Heart left ventricle (tissue), 16 donors: ENCODE measurements at regions not wholly inside any gene's neighbourhood (a gene's known extent, or its start where the extent isn't known, plus 50 kb on each side); places are given as distances from the start of the nearest gene placed in this dataset.
"Not testable (repeated sequence)": the region's sequence is repeated elsewhere in the genome, so short reads cannot be mapped to it uniquely, and the experiment has no call there.

Source experiments
- ATAC-seq, 4 donors: fragments of 200-7000 bp; cut with Tn5 transposase; one replicate each; pipeline ENCODE4 v1.9.1; 2020 to 2022; ENCODE audit warnings: moderate library complexity in 4 of 4, mild to moderate bottlenecking in 3 of 4, moderate number of reproducible peaks in 1 of 4
- DNase-seq, 5 donors: peaks; one replicate each; pipeline ENCODE4 v3.0.0-alpha.2; 2020
- H3K27ac ChIP-seq, 12 donors: fragments of 200-600 bp; sonication (generic) in 4 of 12; one replicate each; pipeline versions ENCODE4 v1.5.0 to v1.8.0; 2016 to 2022; ENCODE audit warnings: mild to moderate bottlenecking in 2 of 12
- H3K27me3 ChIP-seq, 9 donors: fragments of 200-600 bp; sonication (generic) in 2 of 9; one replicate each; pipeline versions ENCODE4 v1.5.1 to v1.8.0; 2016 to 2022; ENCODE audit warnings: mild to moderate bottlenecking in 3 of 9
- H3K36me3 ChIP-seq, 9 donors: fragments of 200-600 bp; sonication (generic) in 2 of 9; one replicate each; pipeline versions ENCODE4 v1.5.0 to v1.8.0; 2018 to 2022; ENCODE audit warnings: mild to moderate bottlenecking in 2 of 9
- H3K4me1 ChIP-seq, 12 donors: fragments of 200-600 bp; sonication (generic) in 4 of 12; one replicate each; pipeline versions ENCODE4 v1.5.0 to v1.8.0; 2016 to 2022; ENCODE audit warnings: mild to moderate bottlenecking in 3 of 12
- H3K4me3 ChIP-seq, 12 donors: fragments of 200-600 bp; sonication (generic) in 4 of 12; one replicate each; pipeline versions ENCODE4 v1.5.0 to v1.8.0; 2017 to 2022; ENCODE audit warnings: mild to moderate bottlenecking in 9 of 12, moderate library complexity in 4 of 12
- H3K9me3 ChIP-seq, 12 donors: fragments of 200-600 bp; sonication (generic) in 4 of 12; one replicate each; pipeline versions ENCODE4 v1.5.0 to v1.8.0; 2016 to 2022; ENCODE audit warnings: mild to moderate bottlenecking in 1 of 12
- POLR2A ChIP-seq, 2 donors: fragments of 450-650 bp; IDR thresholded peaks; one replicate each; pipeline ENCODE4 v1.6.1; 2017; ENCODE audit warnings: antibody characterized with exemption in 2 of 2, mild to moderate bottlenecking in 2 of 2, moderate library complexity in 2 of 2
- WGBS, 4 donors: extraction: QIAGEN DNeasy Blood & Tissue Kit in 2 of 4; methylation state at CpG; one replicate each; pipeline versions ENCODE4 v1.1.5 to v1.1.7; 2013 to 2018; 5-methylcytosine and 5-hydroxymethylcytosine counted together
- intact Hi-C, 10 donors: fragments of 100-400 bp; cut with DNase I; formaldehyde crosslinking; loops; one replicate each; pipeline versions ENCODE4 v1.11.1 to v1.14.2; 2022
- TF ChIP-seq, protein P1 (sequence below), 12 donors: fragments of 200-600 bp; sonication (generic) in 4 of 12; IDR thresholded peaks; one replicate each; pipeline versions ENCODE4 v1.5.0 to v1.8.0; 2018 to 2022; ENCODE audit warnings: antibody characterized with exemption in 12 of 12, mild to moderate bottlenecking in 5 of 12
- donor health status: ischemic (EF 13 %, LVEDD 7.1; RV severe dilation, severe dysfunction).
- donor health status: healthy with polysubstance abuse.
- donor health status: DM: no; HTN: yes; CAD: no.
- donor health status: DM: no; HTN: no; CAD: no.
- donor health status: ischemic (EF 25% LVEDD 6.9; RV normal size, moderate dysfunction).
- donor health status: ischemic (EF 25% LVEDD 5.7; RV mildly dilated, moderate dysfunction).
- donor health status: healthy.
- donor health status: DM: yes; HTN: yes; CAD: no.
- donor health status: ischemic (EF 35%, LVEDD 5.7; RV mildly dilated, moderate dysfunction).
- donor health status: nonischemic (EF 11% LVEDD 7.7; RV severe dilation, severe dysfunction).
- donor health status: DM: yes; HTN: yes; CAD: no.
- donor health status: PGD.
- donor health status: ischemic (EF 29% LVEDD 5.4; RV normal size, mild dysfunction).
- donor health status: nonischemic (EF 23%, LVEDD 6.1; RV moderate dilation, normal function).

DNA sequence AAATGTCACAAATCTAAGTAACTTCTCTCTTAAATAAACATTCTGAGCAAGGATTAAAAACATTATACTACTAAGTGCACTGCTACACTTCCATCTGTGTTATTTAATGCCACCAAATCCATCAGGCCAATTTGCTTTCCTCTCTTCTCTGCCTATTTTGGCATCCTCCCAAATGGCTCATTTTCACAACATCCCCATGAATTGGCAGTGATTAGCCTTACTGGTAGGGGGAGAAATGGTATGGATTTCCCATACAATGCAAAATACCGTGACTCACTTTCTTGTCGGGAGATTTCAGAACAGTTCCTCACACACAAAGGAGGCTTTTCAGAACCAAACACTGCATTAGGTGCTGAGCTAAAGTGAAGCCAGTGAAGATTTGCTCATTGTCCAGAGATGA, 195.7 kb downstream of the MIS18A start:
- DNase-seq (no peak), ATAC-seq (no peak)
- Histone ChIP-seq H3K9me3 (no peaks in the 10 kb centered on the region), H3K27ac (no peak overlapping the region), H3K27me3 (no peaks in the 10 kb centered on the region), H3K36me3 (no peaks in the 10 kb centered on the region), H3K4me3 (no peak overlapping the region), H3K4me1 (no peaks in the 10 kb centered on the region)
- intact Hi-C loops = no loop called here
- 43 to 78% (median 70%) methylated on average over 2 of the region's 2 CpGs for WGBS, 4 donors
- TF ChIP-seq, protein P1, sequence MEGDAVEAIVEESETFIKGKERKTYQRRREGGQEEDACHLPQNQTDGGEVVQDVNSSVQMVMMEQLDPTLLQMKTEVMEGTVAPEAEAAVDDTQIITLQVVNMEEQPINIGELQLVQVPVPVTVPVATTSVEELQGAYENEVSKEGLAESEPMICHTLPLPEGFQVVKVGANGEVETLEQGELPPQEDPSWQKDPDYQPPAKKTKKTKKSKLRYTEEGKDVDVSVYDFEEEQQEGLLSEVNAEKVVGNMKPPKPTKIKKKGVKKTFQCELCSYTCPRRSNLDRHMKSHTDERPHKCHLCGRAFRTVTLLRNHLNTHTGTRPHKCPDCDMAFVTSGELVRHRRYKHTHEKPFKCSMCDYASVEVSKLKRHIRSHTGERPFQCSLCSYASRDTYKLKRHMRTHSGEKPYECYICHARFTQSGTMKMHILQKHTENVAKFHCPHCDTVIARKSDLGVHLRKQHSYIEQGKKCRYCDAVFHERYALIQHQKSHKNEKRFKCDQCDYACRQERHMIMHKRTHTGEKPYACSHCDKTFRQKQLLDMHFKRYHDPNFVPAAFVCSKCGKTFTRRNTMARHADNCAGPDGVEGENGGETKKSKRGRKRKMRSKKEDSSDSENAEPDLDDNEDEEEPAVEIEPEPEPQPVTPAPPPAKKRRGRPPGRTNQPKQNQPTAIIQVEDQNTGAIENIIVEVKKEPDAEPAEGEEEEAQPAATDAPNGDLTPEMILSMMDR (IDR thresholded peaks at IDR 0.05) = no peak
- no peak for TF ChIP-seq POLR2A (IDR thresholded peaks at IDR 0.05)

DNA sequence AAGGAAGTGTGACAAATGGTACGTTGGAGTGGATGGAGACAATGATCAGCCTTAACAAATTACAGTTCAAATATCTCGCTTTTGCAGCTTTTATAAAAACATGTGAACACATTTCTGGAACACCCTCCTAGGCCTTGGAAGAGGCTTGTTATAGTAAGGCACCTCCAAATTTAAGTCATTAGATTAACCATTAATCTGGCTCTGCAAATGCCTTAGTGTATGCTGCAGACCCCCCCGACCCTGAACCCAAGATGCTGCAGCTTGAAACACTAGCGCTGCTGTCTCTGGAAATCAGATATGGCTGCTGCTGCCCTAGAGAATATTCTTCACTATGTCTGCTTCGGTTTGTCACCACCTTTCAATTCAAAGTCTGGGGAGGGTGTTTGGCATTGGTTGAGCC, 196.4 kb downstream of the MIS18A start:
- no peak overlapping the region for H3K4me3 ChIP-seq
- H3K27me3 ChIP-seq = no peaks in the 10 kb centered on the region
- no peak overlapping the region for H3K27ac ChIP-seq
- ATAC-seq = no peak
- H3K4me1 ChIP-seq = no peaks in the 10 kb centered on the region
- TF ChIP-seq, protein P1 (IDR thresholded peaks at IDR 0.05) = no peak
- no peak for TF ChIP-seq POLR2A (IDR thresholded peaks at IDR 0.05)
- intact Hi-C loops = no loop called here
- 61 to 64% (median 63%) methylated on average over 5 of the region's 5 CpGs for WGBS, 4 donors
- DNase-seq = no peak
- no peaks in the 10 kb centered on the region for H3K9me3 ChIP-seq
- no peaks in the 10 kb centered on the region for H3K36me3 ChIP-seq

DNA sequence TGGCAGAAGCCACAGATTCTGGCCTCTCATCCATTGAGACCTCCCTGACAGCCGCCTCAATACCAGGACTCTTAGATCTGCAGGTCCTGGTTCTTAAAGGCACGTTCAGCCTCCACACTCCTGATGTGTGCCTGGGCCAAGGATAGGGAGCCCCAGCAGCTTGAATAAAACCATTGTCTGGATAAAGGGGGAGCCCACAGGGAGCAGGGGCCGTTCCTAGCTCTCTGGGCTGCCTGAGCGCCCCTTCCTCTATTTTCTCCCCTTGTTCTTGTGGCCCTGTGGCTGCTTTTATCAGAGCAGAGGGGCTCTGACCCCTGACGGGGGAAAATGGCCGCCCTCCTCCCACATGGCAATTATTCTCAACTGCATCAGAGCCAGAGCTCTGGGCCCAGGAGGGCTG, 200.8 kb downstream of the HUNK start:
- no peak for DNase-seq
- no peak overlapping the region for H3K4me3 ChIP-seq

DNA sequence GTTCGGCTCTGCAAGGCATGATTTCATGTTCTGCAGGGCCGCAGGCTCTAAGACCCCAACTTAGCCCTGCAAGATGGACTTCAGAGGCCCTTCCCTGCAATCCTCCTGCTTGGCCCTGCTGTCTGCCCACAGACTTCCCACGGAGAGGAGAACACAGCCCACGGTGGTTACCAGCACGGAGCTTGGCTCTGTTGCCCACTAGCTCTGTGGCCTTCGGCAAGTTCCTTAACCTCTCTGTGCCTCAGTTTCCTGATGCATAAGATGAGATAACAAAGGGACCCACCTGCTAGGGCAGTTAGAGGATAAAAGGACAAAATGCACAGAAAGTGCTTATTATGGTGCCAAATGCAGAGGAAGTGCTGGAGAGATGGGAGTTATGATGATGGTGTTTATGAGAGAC, 200.4 kb downstream of the HUNK start:
- Histone ChIP-seq H3K27ac (no peak overlapping the region), H3K36me3 (no peaks in the 10 kb centered on the region), H3K4me3 (no peak overlapping the region), H3K27me3 (no peaks in the 10 kb centered on the region), H3K9me3 (no peaks in the 10 kb centered on the region), H3K4me1 (no peaks in the 10 kb centered on the region)
- ATAC-seq (no peak), DNase-seq (no peak)
- intact Hi-C loops = no loop called here
- no peak for TF ChIP-seq POLR2A (IDR thresholded peaks at IDR 0.05)
- TF ChIP-seq, protein P1 (IDR thresholded peaks at IDR 0.05) = no peak
- 94 to 96% (median 96%) methylated on average over 6 of the region's 6 CpGs for WGBS, 4 donors

More for the DNA sequence above, 200.8 kb downstream of the HUNK start:
- Histone ChIP-seq H3K27ac (no peak overlapping the region), H3K4me1 (no peaks in the 10 kb centered on the region), H3K9me3 (no peaks in the 10 kb centered on the region), H3K27me3 (no peaks in the 10 kb centered on the region), H3K36me3 (no peaks in the 10 kb centered on the region)
- intact Hi-C loops = no loop called here
- no peak for ATAC-seq
- TF ChIP-seq, protein P1 (IDR thresholded peaks at IDR 0.05) = no peak
- TF ChIP-seq POLR2A (IDR thresholded peaks at IDR 0.05) = no peak
- WGBS, 4 donors = 72 to 84% (median 77%) methylated on average over 6 of the region's 6 CpGs

DNA sequence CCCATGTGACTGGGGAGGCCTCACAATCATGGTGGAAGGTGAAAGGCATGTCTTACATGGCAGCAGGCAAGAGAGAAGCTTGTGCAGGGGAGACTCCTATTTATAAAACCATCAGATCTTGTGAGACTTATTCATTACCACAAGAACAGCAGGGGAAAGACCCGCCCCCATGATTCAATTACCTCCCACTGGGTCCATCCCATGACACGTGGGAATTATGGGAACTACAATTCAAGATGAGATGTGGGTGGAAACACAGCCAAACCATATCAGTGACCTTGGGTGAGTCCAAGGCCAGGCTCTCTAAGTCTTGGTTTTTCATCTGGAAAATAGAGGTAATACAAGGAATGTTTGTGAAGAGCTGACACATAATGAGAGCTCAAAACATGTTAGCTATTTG, 198.8 kb downstream of the HUNK start:
- H3K27ac ChIP-seq, H3K27me3 ChIP-seq, intact Hi-C loops, DNase-seq, H3K4me1 ChIP-seq, H3K36me3 ChIP-seq, H3K9me3 ChIP-seq, ATAC-seq, H3K4me3 ChIP-seq: not testable (repeated sequence)
- WGBS, 4 donors = 54 to 78% (median 68%) methylated on average over 2 of the region's 2 CpGs
